ENCODE measurements at regions not wholly inside any gene's neighbourhood (a gene's known extent, or its start where the extent isn't known, plus 50 kb on each side); places are given as distances from the start of the nearest gene placed in this dataset.

DNA sequence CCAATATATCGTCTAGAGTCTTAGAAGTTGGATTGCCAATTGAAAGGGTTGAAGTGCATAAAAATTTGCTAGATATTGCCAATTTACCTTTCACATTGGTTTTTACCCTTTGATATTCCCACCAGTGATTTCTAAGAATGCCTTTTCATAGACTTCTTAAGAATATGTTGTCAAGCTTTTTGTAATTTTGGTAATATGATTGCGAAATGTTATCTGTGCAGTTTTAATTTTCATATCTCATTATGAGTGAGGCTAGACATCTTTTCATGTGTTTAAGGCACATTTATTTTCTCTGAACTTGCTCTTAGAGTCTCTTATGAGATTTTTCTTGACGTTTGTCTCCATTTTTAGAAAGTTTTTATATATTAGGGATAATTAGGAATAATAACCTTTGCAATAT is 567.2 kb downstream of the CCSER2 start:
- TF ChIP-seq, protein P1, sequence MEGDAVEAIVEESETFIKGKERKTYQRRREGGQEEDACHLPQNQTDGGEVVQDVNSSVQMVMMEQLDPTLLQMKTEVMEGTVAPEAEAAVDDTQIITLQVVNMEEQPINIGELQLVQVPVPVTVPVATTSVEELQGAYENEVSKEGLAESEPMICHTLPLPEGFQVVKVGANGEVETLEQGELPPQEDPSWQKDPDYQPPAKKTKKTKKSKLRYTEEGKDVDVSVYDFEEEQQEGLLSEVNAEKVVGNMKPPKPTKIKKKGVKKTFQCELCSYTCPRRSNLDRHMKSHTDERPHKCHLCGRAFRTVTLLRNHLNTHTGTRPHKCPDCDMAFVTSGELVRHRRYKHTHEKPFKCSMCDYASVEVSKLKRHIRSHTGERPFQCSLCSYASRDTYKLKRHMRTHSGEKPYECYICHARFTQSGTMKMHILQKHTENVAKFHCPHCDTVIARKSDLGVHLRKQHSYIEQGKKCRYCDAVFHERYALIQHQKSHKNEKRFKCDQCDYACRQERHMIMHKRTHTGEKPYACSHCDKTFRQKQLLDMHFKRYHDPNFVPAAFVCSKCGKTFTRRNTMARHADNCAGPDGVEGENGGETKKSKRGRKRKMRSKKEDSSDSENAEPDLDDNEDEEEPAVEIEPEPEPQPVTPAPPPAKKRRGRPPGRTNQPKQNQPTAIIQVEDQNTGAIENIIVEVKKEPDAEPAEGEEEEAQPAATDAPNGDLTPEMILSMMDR (IDR thresholded peaks at IDR 0.05), result no peak
- TF ChIP-seq POLR2A (IDR thresholded peaks at IDR 0.05) (no peak), POLR2AphosphoS5 (IDR thresholded peaks at IDR 0.05) (no peak)
